ELF-1 (cell line): ENCODE measurements at regions not wholly inside any gene's neighbourhood (a gene's known extent, or its start where the extent isn't known, plus 50 kb on each side); places are given as distances from the start of the nearest gene placed in this dataset.

Source experiments
- DNase-seq: peaks from one replicate; pipeline ENCODE4 v3.0.0-alpha.2; 2016; ENCODE audit warnings: low read depth, low spot score

GRCh38 chrX:151796576-151796975 lies 62.0 kb downstream of the CNGA2 start:
- DNase-seq, result no peak

DNA sequence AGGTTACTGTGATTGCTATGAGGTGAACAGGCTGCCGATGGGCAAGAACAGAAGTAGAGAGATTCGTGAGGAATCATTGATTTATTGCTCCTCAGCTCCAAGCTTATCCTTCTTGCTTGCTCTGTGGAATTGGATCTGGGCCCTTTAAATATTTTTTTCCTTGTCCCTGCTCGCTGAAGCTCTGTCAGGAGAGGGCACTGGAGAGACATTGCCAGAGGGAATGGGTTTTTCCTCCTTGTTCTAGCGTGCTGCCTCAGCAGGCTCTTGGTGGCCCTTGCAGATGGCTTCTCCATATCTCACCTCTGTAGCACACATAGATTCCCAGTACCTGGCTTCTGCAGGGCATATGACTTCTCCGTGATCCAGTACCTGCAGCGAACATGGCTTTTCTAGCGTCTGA lies 67.4 kb downstream of the CNGA2 start:
- peak; percentile 23 for DNase-seq

- DNase-seq, result no peak
These were observed 72.5 kb downstream of the CNGA2 start for GRCh38 chrX:151806967-151807540.

DNA sequence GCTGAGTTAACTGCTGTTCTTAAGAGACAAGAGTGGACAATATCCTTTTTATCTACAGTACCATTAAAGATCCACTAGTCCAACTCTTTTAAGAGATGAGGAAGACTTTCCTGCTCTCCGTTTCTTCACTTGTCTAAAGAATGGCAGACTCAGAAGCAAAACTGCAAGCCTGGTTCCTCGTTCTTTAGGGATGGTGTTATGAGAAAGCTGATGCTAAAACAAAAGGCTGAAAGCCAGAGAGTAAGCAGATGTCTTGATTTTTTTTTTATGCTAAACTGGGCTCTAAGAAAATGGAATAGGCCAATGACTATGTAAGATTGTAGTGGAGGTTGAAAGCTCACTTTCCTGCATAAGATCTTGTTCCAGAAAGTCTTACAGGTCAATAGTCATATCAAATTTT lies 78.1 kb downstream of the CNGA2 start:
- no peak for DNase-seq

DNA sequence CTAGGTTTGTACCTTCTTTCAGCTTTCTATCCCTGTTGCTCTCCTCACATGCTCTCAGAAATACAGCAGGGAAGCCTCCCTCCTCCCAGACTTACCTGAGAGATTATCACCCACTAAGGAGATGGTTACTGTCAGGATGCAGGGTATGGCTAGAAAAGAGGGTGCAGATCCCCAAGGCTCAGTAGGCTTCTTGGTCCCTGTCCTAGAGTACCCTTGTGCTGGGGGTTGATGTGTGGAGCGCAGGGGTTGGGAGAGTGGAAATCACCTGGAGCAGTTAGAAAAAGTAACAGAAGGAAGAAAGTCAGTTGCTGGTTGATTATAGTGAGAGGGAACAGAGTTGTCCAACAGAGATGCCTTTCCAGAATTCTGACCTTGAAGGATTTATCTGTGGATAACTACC lies 80.2 kb downstream of the CNGA2 start:
- DNase-seq, result no peak

DNA sequence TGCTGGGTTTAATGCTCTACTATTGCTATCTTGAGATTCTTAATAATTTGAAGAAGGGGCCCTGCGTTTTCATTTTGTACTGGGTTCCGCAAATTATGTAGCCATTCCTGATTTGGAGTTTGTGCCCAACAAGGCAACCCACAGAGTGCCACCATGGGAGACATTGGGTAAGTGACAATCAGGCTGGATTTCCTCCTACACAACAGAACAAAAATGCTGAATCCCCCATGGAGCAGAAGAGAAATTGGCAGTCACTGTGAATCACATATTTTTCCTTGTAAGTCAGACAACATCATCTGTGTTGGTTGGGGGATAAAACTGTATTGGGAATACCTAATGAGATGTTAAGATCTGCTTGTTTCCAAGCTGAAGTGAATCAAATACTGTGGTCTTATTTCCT lies 80.9 kb downstream of the CNGA2 start:
- DNase-seq, result no peak

GRCh38 chrX:151816934-151817333 lies 82.4 kb downstream of the CNGA2 start:
- DNase-seq, result no peak

DNA sequence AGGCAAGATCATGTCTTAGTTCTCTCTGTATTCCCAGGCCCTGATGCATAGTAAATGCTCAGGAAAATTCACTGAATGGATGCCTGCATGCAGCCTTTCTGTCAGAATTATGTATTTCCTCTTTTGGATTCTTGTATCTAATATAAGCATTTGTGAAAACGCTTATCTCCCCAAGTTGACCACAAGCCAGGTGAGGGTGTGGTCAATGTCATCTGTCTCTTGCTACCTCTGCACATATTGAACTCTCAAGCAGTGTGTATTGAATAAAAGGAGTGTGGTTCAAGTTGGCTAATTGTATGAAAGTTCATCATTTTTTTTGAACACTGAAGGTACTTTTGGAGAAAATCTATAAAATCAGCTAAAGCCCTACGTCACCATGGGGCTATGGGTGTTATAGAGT lies 84.3 kb downstream of the CNGA2 start:
- DNase-seq, result no peak

DNA sequence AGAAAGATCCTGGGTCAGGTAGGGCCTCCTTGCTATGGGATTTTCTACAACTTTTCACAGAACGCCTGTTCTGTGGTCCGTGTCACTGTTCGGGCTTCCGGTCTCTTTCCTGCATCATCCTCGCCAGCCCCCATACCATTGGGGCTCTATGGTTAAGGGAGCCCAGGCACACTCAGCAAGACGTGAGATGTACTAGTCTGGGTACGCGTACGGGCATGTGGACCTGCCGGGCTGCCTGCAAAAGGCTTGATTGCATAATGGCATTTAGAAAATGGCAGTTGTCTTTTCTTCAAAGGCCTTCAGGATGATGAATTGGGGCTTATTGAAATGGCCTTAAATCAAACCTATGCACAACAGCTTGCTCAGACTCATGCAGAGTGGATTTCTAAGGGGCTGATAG lies 86.7 kb downstream of the CNGA2 start:
- no peak for DNase-seq

- no peak for DNase-seq
These were observed 87.7 kb upstream of the MAGEA4 start for GRCh38 chrX:151825007-151825406.

DNA sequence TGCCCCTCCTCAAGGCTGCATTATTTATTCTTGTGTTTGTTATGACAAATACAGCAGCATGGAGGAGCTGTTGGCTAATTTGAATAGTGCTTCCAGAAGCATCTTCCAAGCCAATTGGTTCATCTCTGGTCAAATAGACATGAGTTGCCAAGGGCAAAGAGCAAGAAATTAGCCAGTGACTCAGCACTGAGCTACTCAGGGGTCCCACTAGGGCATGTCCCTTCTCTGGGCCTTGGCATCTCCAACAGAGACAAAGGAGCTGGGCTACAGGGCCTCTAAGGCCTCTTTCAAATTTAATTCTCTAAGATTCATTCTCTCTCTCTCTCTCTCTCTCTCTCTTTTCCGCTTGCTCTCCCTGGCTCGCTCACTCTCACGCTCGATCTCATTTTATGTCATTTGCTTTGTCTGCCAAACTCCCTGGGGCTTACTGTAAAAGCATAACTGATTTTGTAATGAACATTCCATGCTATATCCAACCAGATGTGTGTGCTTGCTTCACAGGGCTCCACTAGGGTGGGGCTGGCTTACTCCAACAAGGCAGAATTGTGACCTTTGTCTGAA lies 86.7 kb upstream of the MAGEA4 start:
- no peak for DNase-seq

DNA sequence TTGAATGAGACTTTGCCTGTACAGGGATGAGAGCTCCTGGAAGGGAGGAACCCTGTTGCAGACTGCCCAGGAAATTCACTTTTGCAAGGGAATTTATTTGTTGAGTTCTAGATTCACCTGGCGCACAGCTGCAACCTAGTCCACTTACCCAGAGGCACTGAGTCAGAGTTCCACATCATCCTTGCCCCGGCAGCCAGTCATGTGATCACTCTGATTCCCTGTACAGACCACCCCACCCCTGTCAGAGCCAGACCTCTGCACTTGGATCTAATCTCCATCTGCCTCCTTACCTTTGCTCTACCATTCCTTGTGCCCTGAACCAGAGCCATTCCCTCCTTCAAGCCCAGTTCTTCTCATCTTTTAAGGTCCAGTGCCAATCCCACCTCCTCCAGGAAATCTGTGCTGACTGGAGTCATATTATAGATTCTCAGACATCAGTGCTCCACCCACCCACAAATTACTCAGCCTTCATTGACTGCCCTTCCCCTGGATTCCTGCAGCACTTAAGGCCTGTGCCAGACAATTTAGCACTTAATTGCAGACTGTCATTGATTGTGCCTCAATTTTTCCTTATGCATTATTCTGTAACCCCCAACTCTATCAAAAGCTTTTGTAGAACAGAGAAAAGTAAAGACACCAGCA lies 84.1 kb upstream of the MAGEA4 start:
- DNase-seq, result no peak

DNA sequence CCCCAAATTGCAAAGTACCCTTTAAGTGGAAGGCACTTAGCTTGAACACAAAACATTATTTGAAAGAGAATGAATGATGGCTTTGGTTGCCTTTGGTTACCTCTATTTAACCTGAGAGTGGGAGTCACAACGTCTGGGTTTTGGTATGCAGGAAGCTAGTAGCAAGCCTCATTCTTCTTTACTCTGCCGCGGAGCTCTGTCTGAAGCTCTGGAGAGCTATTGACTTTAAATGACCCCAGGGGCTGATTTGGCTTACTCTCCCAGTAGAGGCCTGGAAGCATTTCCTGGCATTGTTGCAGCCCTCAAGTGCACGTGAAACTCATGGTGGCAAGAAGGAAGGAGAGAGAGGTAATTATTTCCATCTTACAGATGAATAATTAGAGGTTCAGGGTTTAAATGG lies 81.8 kb upstream of the MAGEA4 start:
- peak; percentile 78 for DNase-seq

- peak; percentile 8 for DNase-seq
These were observed 60.4 kb upstream of the MAGEA4 start for GRCh38 chrX:151852294-151852693.

DNA sequence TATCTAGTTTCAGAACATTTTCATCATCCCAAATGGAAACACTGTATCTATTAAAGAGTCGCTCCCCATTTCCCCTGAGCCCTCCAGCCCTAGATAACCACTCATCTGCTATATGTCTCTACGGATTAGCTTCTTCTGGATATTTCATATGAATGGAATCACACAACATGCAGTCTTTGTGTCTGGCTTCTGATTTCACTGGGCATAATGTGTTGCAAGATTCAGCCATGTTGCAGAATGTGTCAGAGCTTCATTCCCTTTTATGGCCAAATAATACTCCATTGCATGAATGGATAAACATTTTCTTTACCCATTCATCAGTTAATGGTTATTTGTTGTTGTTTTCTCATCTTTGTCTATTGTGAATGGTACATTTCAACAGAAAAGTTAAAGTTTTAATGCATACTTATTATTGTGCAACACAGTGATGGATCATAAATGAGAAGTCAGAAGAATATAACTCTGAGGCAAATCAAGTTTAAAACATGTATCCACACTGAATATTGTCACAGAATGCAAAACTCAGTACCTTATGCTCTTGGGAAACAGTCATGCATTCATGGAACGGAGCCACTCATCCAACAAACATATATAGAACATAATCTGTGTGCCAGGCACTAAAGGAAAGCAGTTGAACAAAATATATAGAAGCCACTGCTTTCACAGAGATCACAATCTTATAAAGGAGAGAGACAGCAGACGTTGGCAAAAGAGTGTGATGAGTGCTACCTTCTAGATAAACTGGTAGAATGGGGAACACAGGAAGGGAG lies 57.8 kb upstream of the MAGEA4 start:
- no peak for DNase-seq

DNA sequence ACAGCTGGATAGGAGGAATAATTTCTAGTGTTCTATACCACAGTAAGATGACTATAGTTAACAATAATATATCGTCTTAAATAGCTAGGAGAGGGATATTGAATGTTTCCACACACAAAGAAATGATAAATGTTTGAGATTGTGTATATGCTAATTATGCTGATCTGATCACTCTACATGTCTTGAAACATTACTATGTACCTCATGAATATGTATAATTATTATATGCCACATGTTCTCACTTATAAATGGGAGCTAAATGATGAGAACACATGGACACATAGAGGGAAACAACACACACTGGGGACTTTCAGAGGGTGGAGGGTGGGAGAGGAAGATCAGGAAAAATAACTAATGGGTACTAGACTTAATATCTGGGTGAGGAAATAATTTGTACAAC lies 53.2 kb upstream of the MAGEA4 start:
- no peak for DNase-seq

DNA sequence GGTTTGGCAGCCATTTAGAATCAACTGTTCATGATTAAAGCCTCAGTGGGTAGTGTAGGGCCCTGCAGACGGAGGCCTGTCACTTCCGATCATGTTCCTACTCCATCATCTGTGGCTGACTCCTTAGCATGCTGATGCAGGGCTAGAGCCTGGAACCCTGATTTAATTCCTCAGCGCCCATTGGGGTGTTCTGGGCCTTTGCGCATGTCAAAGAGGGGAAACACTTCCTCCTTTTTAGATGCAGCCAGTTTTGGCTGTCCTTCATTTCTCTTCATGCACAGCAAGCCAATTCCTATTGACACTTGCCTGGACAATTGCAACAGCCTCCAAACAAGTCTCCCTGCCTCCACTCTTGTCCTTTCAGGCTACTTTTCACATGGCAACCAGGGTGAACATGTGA lies 51.9 kb upstream of the MAGEA4 start:
- no peak for DNase-seq
